ENCODE measurements at regions not wholly inside any gene's neighbourhood (a gene's known extent, or its start where the extent isn't known, plus 50 kb on each side); places are given as distances from the start of the nearest gene placed in this dataset.

- H3K4me3 ChIP-seq (replicated peaks; ENCODE audit: low read depth, low read length), result no peak overlapping the region
- no peak for DNase-seq (ENCODE audit: extremely low read depth, low read depth)
- TF ChIP-seq, protein P1, sequence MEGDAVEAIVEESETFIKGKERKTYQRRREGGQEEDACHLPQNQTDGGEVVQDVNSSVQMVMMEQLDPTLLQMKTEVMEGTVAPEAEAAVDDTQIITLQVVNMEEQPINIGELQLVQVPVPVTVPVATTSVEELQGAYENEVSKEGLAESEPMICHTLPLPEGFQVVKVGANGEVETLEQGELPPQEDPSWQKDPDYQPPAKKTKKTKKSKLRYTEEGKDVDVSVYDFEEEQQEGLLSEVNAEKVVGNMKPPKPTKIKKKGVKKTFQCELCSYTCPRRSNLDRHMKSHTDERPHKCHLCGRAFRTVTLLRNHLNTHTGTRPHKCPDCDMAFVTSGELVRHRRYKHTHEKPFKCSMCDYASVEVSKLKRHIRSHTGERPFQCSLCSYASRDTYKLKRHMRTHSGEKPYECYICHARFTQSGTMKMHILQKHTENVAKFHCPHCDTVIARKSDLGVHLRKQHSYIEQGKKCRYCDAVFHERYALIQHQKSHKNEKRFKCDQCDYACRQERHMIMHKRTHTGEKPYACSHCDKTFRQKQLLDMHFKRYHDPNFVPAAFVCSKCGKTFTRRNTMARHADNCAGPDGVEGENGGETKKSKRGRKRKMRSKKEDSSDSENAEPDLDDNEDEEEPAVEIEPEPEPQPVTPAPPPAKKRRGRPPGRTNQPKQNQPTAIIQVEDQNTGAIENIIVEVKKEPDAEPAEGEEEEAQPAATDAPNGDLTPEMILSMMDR (IDR thresholded peaks at IDR 0.05; ENCODE audit: low read depth, low read length, missing control alignments), result no peak
Observed at GRCh38 chr10:128779416-128779815, 653.2 kb upstream of the MKI67 start.

- DNase-seq (ENCODE audit: extremely low read depth, low read depth), result no peak
- no peak overlapping the region for H3K4me3 ChIP-seq (replicated peaks; ENCODE audit: low read depth, low read length)
- TF ChIP-seq, protein P1 (IDR thresholded peaks at IDR 0.05; ENCODE audit: low read depth, low read length, missing control alignments), result no peak
Observed at GRCh38 chr10:128780156-128780761, 654.0 kb upstream of the MKI67 start.

GRCh38 chr10:128781637-128782036 lies 655.4 kb upstream of the MKI67 start:
- TF ChIP-seq, protein P1 (IDR thresholded peaks at IDR 0.05; ENCODE audit: low read depth, low read length, missing control alignments), result no peak
- no peak overlapping the region for H3K4me3 ChIP-seq (replicated peaks; ENCODE audit: low read depth, low read length)
- no peak for DNase-seq (ENCODE audit: extremely low read depth, low read depth)

GRCh38 chr10:128784444-128784843 lies 658.2 kb upstream of the MKI67 start:
- TF ChIP-seq, protein P1 (IDR thresholded peaks at IDR 0.05; ENCODE audit: low read depth, low read length, missing control alignments), result no peak
- DNase-seq (ENCODE audit: extremely low read depth, low read depth), result no peak
- H3K4me3 ChIP-seq (replicated peaks; ENCODE audit: low read depth, low read length), result no peak overlapping the region

- no peak for DNase-seq (ENCODE audit: extremely low read depth, low read depth)
- H3K4me3 ChIP-seq (replicated peaks; ENCODE audit: low read depth, low read length), result no peak overlapping the region
- TF ChIP-seq, protein P1 (IDR thresholded peaks at IDR 0.05; ENCODE audit: low read depth, low read length, missing control alignments), result no peak
Observed at GRCh38 chr10:128792426-128793140, 666.4 kb upstream of the MKI67 start.

DNA sequence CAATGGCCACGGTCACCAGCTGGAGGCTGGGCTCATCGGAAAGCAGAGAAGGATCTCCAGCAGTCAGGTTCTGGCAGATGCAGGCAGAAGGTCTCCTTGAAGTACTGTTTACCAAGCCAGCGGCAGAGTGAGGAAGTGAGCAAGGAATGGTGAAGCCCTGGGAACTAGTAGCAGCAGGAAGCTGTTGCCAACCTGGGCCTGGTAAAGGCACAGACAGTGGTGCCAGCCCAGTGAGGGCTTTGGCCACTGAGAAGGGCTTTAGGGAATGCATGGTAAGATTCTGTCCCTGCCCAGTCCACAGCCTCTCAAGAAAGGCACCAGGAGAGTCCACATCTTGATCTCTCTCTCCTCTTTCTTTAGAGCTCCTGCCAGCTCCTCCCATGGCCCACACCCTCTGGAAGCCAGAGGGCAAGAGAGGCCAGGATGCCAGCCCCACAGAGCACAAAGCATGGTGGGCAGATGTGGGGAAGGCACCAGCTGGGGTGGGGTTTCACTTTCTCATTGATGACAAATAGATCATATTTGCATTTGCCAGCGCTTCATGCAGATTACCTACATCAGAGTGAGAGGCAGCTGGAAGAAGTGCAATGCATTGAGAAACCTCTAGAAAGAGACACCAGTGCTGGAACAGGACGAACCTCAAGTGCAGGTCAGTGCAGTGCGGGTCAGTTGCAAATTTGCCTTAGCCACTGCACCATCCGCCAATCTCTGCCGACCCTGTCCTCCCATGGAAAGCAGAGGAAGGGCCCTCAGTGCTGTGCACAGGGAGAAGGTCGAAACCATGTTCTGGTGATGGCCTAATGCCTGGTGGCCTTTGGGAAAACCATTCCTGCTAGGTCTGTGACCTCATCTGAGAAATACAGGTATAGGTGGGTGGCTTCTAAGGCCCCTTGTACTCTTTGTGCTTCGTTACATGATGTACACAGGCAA lies 667.8 kb upstream of the MKI67 start:
- TF ChIP-seq, protein P1 (IDR thresholded peaks at IDR 0.05; ENCODE audit: low read depth, low read length, missing control alignments), result no peak
- H3K4me3 ChIP-seq (replicated peaks; ENCODE audit: low read depth, low read length), result no peak overlapping the region
- no peak for DNase-seq (ENCODE audit: extremely low read depth, low read depth)

Data from HFF-Myc (cell line).